B cell (primary cell): ENCODE measurements at regions not wholly inside any gene's neighbourhood (a gene's known extent, or its start where the extent isn't known, plus 50 kb on each side); places are given as distances from the start of the nearest gene placed in this dataset.

Source experiments
- ATAC-seq: fragments of 200-7000 bp; cut with Tn5 transposase; one replicate; pipeline ENCODE4 v1.10.0; 2021; ENCODE audit warnings: low read depth, mild to moderate bottlenecking, moderate number of reproducible peaks, moderate library complexity
- CTCF ChIA-PET: fragments of 350-600 bp; sonication (Branson Sonifier 250); formaldehyde crosslinking; loops from one replicate; lab custom pipeline; 2021; ENCODE audit warnings: antibody characterized with exemption, inconsistent platforms; lab: Charles Lee
- POLR2A ChIA-PET: fragments of 350-600 bp; sonication (Branson Sonifier 250); formaldehyde crosslinking; loops from one replicate; lab custom pipeline; 2021; ENCODE audit warnings: antibody characterized with exemption; lab: Charles Lee
- DNase-seq: peaks from one replicate; pipeline ENCODE4 v3.0.0; 2013
- H2AFZ ChIP-seq: 2 replicates; pipeline ENCODE4 v1.6.1; 2012; ENCODE audit warnings: mild to moderate bottlenecking, low read depth, low read length; ENCODE audit not compliant: insufficient read depth, poor library complexity, severe bottlenecking
- H3K27ac ChIP-seq, 2 donors: 1 replicate in 1 of 2; 2 replicates in 1 of 2; pipeline ENCODE4 v1.5.1; 2012 to 2013; ENCODE audit warnings: low read length in 2 of 2, mild to moderate bottlenecking in 2 of 2, moderate library complexity in 1 of 2
- H3K27me3 ChIP-seq, 4 experiments: fragments of 200-600 bp in 1 of 4; sonication (generic) in 1 of 4; replicated peaks in 1 of 4; 1 replicate in 2 of 4; 2 replicates in 2 of 4; pipeline versions ENCODE4 v1.6.1 to v1.7.0; 2013 to 2016; ENCODE audit warnings: low read length in 3 of 4, mild to moderate bottlenecking in 2 of 4, mixed read lengths in 1 of 4, moderate library complexity in 1 of 4; ENCODE audit not compliant: insufficient read depth in 4 of 4, control insufficient read depth in 3 of 4; ENCODE audit errors: control extremely low read depth in 1 of 4
- H3K36me3 ChIP-seq, 2 experiments: replicated peaks in 1 of 2; 1 replicate in 1 of 2; 2 replicates in 1 of 2; pipeline versions ENCODE4 v1.6.1 to v1.7.1; 2013; ENCODE audit warnings: low read length in 1 of 2; ENCODE audit not compliant: insufficient read depth in 2 of 2, control insufficient read depth in 1 of 2; ENCODE audit errors: control extremely low read depth in 1 of 2, extremely low read depth in 1 of 2
- H3K4me1 ChIP-seq, 2 donors: fragments of 200-600 bp in 1 of 2; sonication (generic) in 1 of 2; 1 replicate in 1 of 2; 2 replicates in 1 of 2; pipeline versions ENCODE4 v1.5.1 to v1.6.1; 2013 to 2017; ENCODE audit warnings: low read length in 2 of 2; ENCODE audit not compliant: control insufficient read depth in 2 of 2, insufficient read depth in 2 of 2
- H3K4me2 ChIP-seq: replicated peaks from 2 replicates; pipeline ENCODE3; 2012; ENCODE audit warnings: mild to moderate bottlenecking, low read depth, low read length; ENCODE audit not compliant: poor library complexity, severe bottlenecking
- H3K4me3 ChIP-seq, 5 experiments: fragments of 200-600 bp in 1 of 5; sonication (generic) in 1 of 5; 1 replicate in 3 of 5; 2 replicates in 2 of 5; pipeline versions ENCODE4 v1.5.1 to v1.7.0; 2011 to 2016; ENCODE audit warnings: low read length in 4 of 5, mild to moderate bottlenecking in 4 of 5, low read depth in 2 of 5, control low read depth in 1 of 5, moderate library complexity in 1 of 5; ENCODE audit not compliant: insufficient read depth in 1 of 5; ENCODE audit errors: control extremely low read depth in 1 of 5, extremely low read depth in 1 of 5
- H3K79me2 ChIP-seq: fragments of 200-600 bp; sonication (generic); one replicate; pipeline ENCODE4 v1.6.0; 2016; ENCODE audit warnings: low read length; ENCODE audit not compliant: control insufficient read depth, insufficient read depth
- H3K9ac ChIP-seq: fragments of 200-600 bp; sonication (generic); 2 replicates; pipeline ENCODE4 v1.6.1; 2017; ENCODE audit warnings: mild to moderate bottlenecking, low read length, moderate library complexity
- H3K9me3 ChIP-seq, 3 donors: one replicate each; pipeline versions ENCODE4 v1.6.1 to v1.7.1; 2013; ENCODE audit warnings: low read length in 2 of 3; ENCODE audit not compliant: control insufficient read depth in 2 of 3, insufficient read depth in 1 of 3; ENCODE audit errors: control extremely low read depth in 1 of 3
- H4K20me1 ChIP-seq: 2 replicates; pipeline ENCODE4 v1.6.0; 2012; ENCODE audit warnings: mild to moderate bottlenecking, low read length; ENCODE audit not compliant: insufficient read depth, control insufficient read depth, poor library complexity, severe bottlenecking
- H3K27ac Mint-ChIP-seq: one replicate; pipeline ENCODE4 v1.8.0; 2021; ENCODE audit warnings: mixed read lengths
- H3K27me3 Mint-ChIP-seq: one replicate; pipeline ENCODE4 v1.8.0; 2021; ENCODE audit warnings: mixed read lengths
- H3K4me1 Mint-ChIP-seq: one replicate; pipeline ENCODE4 v1.8.0; 2021; ENCODE audit warnings: mixed read lengths
- H3K4me3 Mint-ChIP-seq: one replicate; pipeline ENCODE4 v1.8.0; 2021; ENCODE audit warnings: mixed read lengths
- H3K9me3 Mint-ChIP-seq: one replicate; pipeline ENCODE4 v1.8.0; 2022; ENCODE audit warnings: mixed read lengths; ENCODE audit not compliant: insufficient read depth
- EZH2 ChIP-seq: IDR thresholded peaks from 2 replicates; pipeline ENCODE4 v1.6.1; 2012; ENCODE audit warnings: borderline replicate concordance, low read depth, mild to moderate bottlenecking, moderate library complexity, low read length; ENCODE audit not compliant: insufficient read depth, poor library complexity, severe bottlenecking
- WGBS: methylation state at CpG from one replicate; pipeline ENCODE4 v1.1.5; 2013; ENCODE audit warnings: missing lambda C conversion rate; ENCODE audit not compliant: insufficient coverage; 5-methylcytosine and 5-hydroxymethylcytosine counted together
- intact Hi-C: fragments of 100-400 bp; cut with micrococcal nuclease; formaldehyde crosslinking; loops from one replicate; pipeline ENCODE4 v1.10.0; 2022
- TF ChIP-seq, protein P1 (sequence below): fragments of 200-600 bp; IDR thresholded peaks from one replicate; pipeline ENCODE4 v1.8.0; 2022; ENCODE audit warnings: antibody characterized with exemption, mild to moderate bottlenecking

DNA sequence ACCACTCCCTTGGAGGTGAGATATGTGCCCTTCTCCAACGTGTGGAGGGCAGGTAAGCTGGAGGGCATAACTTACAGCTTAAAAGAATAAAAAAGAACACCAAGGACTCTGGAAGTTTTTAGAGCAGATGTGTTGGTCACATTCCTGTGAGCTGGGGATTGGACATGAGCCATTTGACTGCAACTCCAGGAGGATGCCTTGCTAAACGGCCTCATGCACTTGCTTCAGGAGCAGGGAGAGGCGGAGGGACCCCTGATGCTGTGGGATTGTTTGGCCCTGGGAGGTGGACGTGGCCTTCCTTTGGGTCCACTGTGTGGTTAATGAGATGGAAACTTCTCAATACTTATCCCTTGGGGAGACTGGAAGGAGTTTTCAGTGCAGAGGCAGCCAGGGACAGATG is 185.6 kb downstream of the RHOU start:
- H3K9ac ChIP-seq: no peak overlapping the region
- no peak overlapping the region for H3K4me2 ChIP-seq
- 60% methylated on average over 1 of the region's 4 CpGs for WGBS
- no peaks in the 10 kb centered on the region for H3K4me1 ChIP-seq
- Mint-ChIP-seq H3K27ac (no peak overlapping the region), H3K27me3 (peaks cover 2% of the 10 kb centered on the region), H3K4me1 (no peaks in the 10 kb centered on the region), H3K4me3 (no peak overlapping the region), H3K9me3 (no peaks in the 10 kb centered on the region)
- H4K20me1 ChIP-seq: no peaks in the 10 kb centered on the region
- ChIA-PET POLR2A (no interaction called here), CTCF (no interaction called here)
- intact Hi-C loops: no loop called here
- H3K4me3 ChIP-seq: no peak overlapping the region
- DNase-seq: no peak
- no peaks in the 10 kb centered on the region for H3K36me3 ChIP-seq
- H3K27me3 ChIP-seq: no peaks in the 10 kb centered on the region
- H3K9me3 ChIP-seq: peaks cover 0 to 5% (median 0%) of the 10 kb centered on the region in 3 donors
- no peak for ATAC-seq
- H3K27ac ChIP-seq: no peak overlapping the region
- TF ChIP-seq, protein P1, sequence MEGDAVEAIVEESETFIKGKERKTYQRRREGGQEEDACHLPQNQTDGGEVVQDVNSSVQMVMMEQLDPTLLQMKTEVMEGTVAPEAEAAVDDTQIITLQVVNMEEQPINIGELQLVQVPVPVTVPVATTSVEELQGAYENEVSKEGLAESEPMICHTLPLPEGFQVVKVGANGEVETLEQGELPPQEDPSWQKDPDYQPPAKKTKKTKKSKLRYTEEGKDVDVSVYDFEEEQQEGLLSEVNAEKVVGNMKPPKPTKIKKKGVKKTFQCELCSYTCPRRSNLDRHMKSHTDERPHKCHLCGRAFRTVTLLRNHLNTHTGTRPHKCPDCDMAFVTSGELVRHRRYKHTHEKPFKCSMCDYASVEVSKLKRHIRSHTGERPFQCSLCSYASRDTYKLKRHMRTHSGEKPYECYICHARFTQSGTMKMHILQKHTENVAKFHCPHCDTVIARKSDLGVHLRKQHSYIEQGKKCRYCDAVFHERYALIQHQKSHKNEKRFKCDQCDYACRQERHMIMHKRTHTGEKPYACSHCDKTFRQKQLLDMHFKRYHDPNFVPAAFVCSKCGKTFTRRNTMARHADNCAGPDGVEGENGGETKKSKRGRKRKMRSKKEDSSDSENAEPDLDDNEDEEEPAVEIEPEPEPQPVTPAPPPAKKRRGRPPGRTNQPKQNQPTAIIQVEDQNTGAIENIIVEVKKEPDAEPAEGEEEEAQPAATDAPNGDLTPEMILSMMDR: no peak
- TF ChIP-seq EZH2: no peak
- no peaks in the 10 kb centered on the region for H3K79me2 ChIP-seq
- H2AFZ ChIP-seq: no peak overlapping the region

- no peak overlapping the region for H3K4me3 Mint-ChIP-seq
- peaks cover 2% of the 10 kb centered on the region for H3K27me3 Mint-ChIP-seq
- DNase-seq: no peak
- Histone ChIP-seq H3K36me3 (no peaks in the 10 kb centered on the region), H4K20me1 (no peaks in the 10 kb centered on the region), H2AFZ (no peak overlapping the region), H3K4me2 (no peak overlapping the region), H3K79me2 (no peaks in the 10 kb centered on the region), H3K27me3 (no peaks in the 10 kb centered on the region), H3K4me3 (no peak overlapping the region), H3K9ac (no peak overlapping the region), H3K27ac (no peak overlapping the region), H3K4me1 (no peaks in the 10 kb centered on the region), H3K9me3 (peaks cover 0 to 5% (median 0%) of the 10 kb centered on the region in 3 donors)
- intact Hi-C loops: no loop called here
- no peak overlapping the region for H3K27ac Mint-ChIP-seq
- H3K9me3 Mint-ChIP-seq: no peaks in the 10 kb centered on the region
- WGBS: 65% methylated on average over 4 of the region's 7 CpGs
- ChIA-PET POLR2A (no interaction called here), CTCF (no interaction called here)
- H3K4me1 Mint-ChIP-seq: no peaks in the 10 kb centered on the region
- no peak for TF ChIP-seq EZH2
- TF ChIP-seq, protein P1: no peak
- no peak for ATAC-seq
Measured at GRCh38 chr1:228921481-228921880, 186.2 kb downstream of the RHOU start.
